Hippocampal formation (tissue), 2 donors: ENCODE measurements at regions not wholly inside any gene's neighbourhood (a gene's known extent, or its start where the extent isn't known, plus 50 kb on each side); places are given as distances from the start of the nearest gene placed in this dataset.

Experiments used
- DNase-seq, 2 donors: peaks; one replicate each; lab custom pipeline; 2025; lab: John Stamatoyannopoulos, UW

DNA sequence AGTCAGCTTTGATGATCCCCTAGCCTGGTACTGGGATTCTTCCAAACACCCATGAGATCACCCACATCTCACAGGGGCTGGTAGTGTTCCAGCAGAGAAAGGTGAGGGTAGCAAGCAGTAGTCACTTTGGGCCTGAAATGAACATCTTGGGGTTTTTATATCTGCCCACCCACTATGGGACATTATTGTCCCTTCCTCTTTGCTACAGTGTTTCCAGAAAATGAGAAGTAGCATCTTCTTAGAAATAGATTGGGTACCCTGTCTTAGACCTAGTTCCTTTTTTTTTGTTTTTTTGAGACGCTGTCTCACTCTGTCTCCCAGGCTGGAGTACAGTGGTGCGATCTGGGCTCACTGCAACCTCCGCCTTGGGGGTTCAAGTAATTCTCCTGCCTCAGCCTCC lies 249.2 kb upstream of the ANKRD55 start:
- DNase-seq: no peak

DNA sequence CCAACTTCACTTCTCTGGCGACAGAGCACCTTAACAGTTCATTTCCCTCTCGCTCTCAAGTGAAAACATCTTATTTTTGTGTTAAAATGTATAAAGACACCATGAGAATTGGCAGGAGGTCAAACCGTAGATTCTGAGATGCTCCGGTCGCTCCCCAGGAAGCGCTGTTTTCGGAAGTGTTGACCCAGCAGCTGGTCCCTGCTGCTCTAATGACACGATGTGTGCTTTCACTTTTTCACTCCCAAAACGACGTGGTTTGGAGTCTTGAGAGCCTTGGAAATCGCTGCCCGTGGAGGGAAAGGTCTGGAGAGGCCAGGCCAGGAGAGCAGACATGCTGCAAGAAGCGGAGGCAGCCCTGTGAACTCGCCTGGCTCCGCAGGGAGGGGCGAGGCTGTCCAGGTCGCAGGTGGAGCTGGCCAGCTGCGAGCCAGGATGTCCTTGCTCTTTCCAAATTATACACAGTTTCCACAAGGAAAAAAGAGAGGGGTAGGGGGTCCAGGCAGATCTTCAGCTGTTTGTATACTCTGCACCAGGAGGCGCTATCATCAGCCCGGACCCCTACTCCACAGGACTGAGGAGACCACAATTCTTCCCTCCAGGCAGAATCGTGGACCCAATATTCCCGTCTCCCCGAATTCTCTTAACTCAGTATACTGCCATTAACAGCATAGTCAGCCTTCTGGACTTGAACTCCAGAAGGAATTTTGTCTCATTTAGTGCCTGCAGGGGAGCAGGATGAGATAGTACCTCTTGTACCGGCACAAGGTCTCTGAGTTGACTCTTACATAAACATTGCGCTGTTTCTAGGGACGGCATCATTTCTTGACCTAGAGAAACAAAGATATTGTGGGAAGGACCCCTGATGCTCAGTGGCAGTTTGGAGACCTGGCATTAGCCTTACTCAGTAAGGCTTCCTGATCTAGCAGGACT lies 248.6 kb upstream of the ANKRD55 start:
- peak; percentile 11 to 20 for DNase-seq

- peak; percentile 56 to 65 for DNase-seq
Measured at GRCh38 chr5:56480705-56481427, 247.7 kb upstream of the ANKRD55 start.

- no peak for DNase-seq
Measured at GRCh38 chr5:56480078-56480704, 247.1 kb upstream of the ANKRD55 start.

GRCh38 chr5:56479696-56480077 lies 246.6 kb upstream of the ANKRD55 start:
- DNase-seq: no peak

GRCh38 chr5:56479126-56479525 lies 246.0 kb upstream of the ANKRD55 start:
- DNase-seq: no peak

DNA sequence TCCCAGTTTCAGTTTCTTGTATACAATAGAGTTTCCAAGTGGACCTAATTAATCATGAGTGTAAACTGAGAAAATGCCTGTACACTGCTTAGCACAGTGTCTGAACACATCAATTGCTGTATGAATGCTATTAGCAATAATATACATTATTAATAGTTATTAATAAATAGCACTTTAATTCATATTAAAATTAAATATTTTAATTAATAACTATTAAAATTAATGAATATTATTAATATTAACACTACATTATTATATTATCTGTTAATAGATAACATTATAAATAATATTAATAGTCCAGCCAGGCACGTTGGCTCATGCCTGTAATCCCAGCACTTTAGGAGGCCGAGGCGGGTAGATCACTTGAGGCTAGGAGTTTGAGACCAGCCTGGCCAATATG lies 244.9 kb upstream of the ANKRD55 start:
- DNase-seq: no peak

DNA sequence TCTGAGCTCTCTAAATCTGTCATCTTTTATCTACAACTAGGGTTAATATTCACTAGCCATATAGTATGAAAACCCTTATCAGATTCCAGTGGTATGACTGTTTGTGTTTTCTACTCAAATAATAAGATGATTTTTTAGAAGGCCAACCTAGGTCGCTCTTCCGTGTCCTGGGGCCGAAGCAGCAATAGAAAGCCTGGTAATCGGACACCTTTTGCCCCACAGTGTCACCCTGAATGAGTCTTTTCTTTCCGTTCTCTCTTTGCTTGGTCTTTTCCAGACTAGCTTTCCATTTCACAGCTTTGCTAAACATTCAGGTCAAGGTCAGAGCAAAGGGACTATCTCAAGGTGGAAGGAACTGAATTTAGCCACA lies 243.3 kb upstream of the ANKRD55 start:
- no peak for DNase-seq

DNA sequence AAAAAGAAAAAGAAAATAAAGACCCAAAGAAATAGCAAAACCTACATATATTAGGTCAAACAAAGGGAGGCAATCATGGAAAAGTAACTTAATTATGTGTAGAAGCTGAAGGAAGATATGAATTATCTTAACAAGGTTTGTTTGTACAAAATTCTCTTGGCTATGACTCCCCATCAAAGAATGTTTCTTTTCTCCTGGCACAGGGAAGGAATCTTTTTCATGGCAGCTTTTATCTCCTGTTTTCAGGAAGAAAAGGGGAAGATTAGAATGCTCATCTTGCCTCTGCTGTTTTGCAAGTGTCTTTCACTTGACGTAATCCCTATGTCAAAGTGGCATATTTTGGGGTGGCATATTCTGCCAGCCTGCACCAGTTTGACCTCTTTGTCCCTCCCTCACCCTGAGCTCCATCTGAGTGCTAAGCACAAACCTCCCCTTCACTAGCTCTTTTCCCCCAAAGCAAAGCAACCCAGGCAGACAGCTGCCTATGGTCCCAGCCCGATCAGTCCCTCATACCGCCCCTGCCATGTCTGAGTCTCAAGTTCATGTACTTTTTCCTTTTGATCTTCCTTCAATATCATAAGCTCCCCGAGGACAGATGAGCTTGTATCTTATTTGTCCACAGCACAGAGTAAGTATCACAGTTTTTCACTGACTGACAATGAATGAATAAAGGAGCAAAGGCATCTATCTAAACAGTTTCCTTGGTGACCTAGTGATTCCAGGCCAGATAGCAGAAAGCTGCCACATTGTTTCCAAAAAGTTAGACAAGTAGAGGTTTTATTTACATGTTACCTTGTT lies 242.8 kb upstream of the ANKRD55 start:
- DNase-seq: no peak

DNA sequence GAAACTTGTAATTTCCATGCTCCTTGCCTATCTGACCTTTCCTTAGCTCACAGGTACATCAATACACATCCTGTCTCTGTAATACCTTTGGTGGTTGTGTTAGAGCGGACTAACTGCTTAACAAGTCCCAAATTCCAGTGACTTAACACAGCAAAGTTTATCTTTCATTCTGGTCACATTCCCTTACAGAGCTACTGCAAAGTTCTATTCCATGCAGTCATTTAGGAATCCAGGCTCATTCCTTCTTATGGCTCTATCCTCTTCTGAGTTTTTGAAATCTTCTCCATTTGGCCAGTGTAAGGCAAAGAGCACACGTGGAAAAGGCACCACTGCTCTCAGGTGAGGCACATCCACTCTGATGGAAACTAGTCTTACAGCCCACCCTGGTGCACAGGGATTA lies 238.6 kb upstream of the ANKRD55 start:
- no peak for DNase-seq

- DNase-seq: no peak
Measured at GRCh38 chr5:56470007-56470406, 236.9 kb upstream of the ANKRD55 start.

DNA sequence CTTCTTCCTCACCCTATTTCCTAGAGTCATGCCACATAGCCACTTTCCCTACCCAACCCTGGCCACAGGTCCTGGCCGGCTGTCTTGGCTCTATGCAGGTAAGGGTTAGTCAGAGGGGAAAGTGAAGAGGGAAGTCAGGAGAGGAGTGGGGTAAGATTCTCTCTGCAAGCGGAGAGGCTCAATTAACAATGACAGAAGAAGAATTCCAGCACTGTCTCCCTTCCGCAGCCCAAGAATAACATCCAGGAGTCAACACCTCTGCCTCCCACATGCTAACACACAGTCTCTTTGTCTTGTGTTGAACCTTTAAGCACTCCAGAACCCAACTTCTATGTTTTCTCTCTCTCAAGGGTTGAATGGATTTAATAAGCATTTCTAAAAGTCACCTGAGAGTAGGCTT lies 235.1 kb upstream of the ANKRD55 start:
- DNase-seq: no peak

DNA sequence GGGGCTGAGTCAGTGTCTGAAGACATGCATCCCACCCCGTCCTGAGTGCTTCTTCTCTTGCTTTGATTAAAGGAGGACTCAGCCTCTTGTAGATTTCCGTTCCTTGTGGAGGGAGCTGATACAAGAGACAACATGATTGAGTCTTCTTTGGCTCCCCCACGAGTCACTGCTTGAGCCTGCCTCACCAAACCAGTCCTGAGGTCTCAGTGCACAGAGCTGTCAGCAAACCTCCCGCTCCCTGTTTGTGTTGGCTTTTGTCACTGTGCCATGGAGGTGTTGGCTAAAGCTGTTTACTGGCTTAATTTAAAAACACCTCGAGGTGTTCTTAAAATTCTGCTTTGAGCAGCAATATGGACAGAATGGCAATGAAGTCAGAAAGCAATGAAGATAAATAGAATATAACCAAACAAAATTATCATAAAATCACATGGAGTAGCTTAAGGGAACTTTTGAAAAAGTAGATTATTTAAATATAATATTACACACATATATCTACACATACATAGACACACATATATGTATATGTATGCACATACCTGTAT lies 234.1 kb upstream of the ANKRD55 start:
- no peak for DNase-seq

- DNase-seq: no peak
Measured at GRCh38 chr5:56466136-56466816, 233.1 kb upstream of the ANKRD55 start.

GRCh38 chr5:56465769-56466135 lies 232.6 kb upstream of the ANKRD55 start:
- no peak for DNase-seq

- DNase-seq: no peak
Measured at GRCh38 chr5:56464935-56465768, 232.0 kb upstream of the ANKRD55 start.

- DNase-seq: no peak
Measured at GRCh38 chr5:56463944-56464571, 230.9 kb upstream of the ANKRD55 start.

DNA sequence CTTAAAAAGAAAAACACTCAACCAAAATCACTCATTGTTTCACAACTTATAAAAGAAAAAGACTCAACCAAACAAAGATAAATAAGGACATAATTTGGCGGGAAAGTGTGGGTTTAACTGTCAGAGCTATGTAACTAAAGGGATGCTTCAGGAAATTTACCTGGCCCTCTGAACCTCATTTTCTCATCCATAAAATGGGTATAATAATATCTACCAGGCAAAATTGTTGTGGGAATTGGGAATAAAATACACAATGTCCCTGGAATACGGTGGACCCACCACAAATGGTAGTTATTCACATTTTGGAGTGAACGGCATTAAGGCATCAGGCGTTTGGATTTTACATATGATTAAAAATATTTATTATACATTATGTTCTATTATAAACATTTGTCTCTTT lies 228.5 kb upstream of the ANKRD55 start:
- DNase-seq: no peak

DNA sequence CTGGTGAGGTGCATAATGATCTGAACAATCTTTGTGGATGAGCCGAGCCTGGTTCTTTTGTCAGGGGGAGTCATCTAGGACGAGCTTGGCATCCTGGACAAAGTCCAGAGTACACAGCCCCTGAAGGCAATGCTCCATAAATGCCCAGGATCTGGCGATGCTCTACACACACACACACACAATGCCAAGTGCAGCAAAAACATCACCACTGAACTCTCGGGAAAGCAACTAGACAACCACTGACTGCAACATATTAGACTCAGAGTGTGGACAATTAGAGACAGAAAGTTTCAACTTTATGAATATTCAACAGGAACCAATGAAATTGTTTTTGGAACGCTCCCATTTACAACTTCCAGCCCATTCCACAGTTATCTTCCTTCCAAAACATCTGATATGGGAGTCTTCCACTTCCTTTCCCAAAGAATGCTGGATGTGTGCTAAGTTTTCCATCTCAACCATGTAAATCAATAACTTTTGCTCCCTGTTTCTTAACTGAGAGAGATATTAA lies 227.6 kb upstream of the ANKRD55 start:
- DNase-seq: no peak

DNA sequence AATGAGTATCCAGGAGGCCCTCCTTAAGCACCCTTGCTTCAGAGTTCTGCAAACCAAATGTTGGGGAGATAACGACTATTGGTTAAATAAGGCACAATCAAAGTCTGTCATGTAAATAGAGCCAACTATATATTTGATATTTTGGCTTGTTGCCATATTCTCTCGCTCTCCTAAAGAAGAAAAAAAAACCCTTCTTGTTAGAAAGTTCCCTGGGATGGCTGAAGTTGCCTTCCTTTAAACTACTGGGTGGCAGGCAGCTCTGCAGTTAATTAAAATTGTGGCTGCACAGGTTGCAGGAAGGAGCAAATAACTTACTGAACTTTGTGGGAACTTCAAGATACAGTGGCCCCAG lies 227.0 kb upstream of the ANKRD55 start:
- no peak for DNase-seq
